SK-N-SH (cell line): ENCODE measurements at regions not wholly inside any gene's neighbourhood (a gene's known extent, or its start where the extent isn't known, plus 50 kb on each side); places are given as distances from the start of the nearest gene placed in this dataset.
A peak's percentile ranks its signal among the peaks of the same experiment; 100 is the strongest.

Experiments
- CTCF ChIA-PET: fragments of 300-600, 350-600 bp; formaldehyde crosslinking; extraction: SDS; loops from one replicate; lab custom pipeline; 2021; lab: Yijun Ruan, JAX
- POLR2A ChIA-PET: fragments of 350-600 bp; sonication (Branson Sonifier 250); formaldehyde crosslinking; extraction: SDS; loops from one replicate; lab custom pipeline; 2020; ENCODE audit warnings: antibody characterized with exemption, inconsistent platforms; lab: Yijun Ruan, JAX
- DNase-seq: peaks from one replicate; pipeline ENCODE4 v3.0.0; 2012
- H2AFZ ChIP-seq: fragments of 200-600 bp; sonication (generic); 2 replicates; pipeline ENCODE4 v1.8.1; 2016; ENCODE audit warnings: antibody characterized with exemption, mild to moderate bottlenecking, low read depth
- H3F3A ChIP-seq: fragments of 200-600 bp; sonication (generic); replicated peaks from 2 replicates; pipeline ENCODE3; 2016; ENCODE audit warnings: antibody characterized with exemption, mild to moderate bottlenecking; ENCODE audit not compliant: insufficient read depth
- H3K27ac ChIP-seq, 2 experiments: fragments of 200-500 bp in 1 of 2; fragments of 200-600 bp in 1 of 2; sonication (Bioruptor generic) in 1 of 2; sonication (generic), shearing (Covaris generic) in 1 of 2; 2 replicates each; pipeline versions ENCODE4 v1.5.1 to v1.6.1; 2014 to 2016; ENCODE audit warnings: low read depth in 2 of 2, inconsistent platforms in 1 of 2, low read length in 1 of 2, mild to moderate bottlenecking in 1 of 2, mixed read lengths in 1 of 2
- H3K27me3 ChIP-seq: fragments of 200-600 bp; sonication (generic), shearing (Covaris generic); 2 replicates; pipeline ENCODE4 v1.6.1; 2016; ENCODE audit warnings: mixed run types; ENCODE audit not compliant: insufficient read depth
- H3K36me3 ChIP-seq, 2 experiments: fragments of 200-500 bp in 1 of 2; fragments of 200-600 bp in 1 of 2; sonication (Bioruptor generic) in 1 of 2; sonication (generic) in 1 of 2; replicated peaks in 1 of 2; 2 replicates each; pipeline versions ENCODE3 to v1.5.1; 2014 to 2016; ENCODE audit warnings: low read length in 1 of 2, mild to moderate bottlenecking in 1 of 2; ENCODE audit not compliant: insufficient read depth in 2 of 2, control insufficient read depth in 1 of 2
- H3K4me1 ChIP-seq, 2 experiments: fragments of 200-500 bp in 1 of 2; fragments of 200-600 bp in 1 of 2; sonication (Bioruptor generic) in 1 of 2; sonication (generic), shearing (Covaris generic) in 1 of 2; 2 replicates each; pipeline versions ENCODE4 v1.5.1 to v1.6.1; 2014 to 2016; ENCODE audit warnings: low read depth in 1 of 2, low read length in 1 of 2, mixed run types in 1 of 2; ENCODE audit not compliant: insufficient read depth in 2 of 2, control insufficient read depth in 1 of 2
- H3K4me2 ChIP-seq: fragments of 200-600 bp; sonication (generic), shearing (Covaris generic); 2 replicates; pipeline ENCODE4 v1.6.1; 2017; ENCODE audit warnings: mixed run types
- H3K4me3 ChIP-seq, 2 experiments: fragments of 200-500 bp in 1 of 2; fragments of 200-600 bp in 1 of 2; sonication (Bioruptor generic) in 1 of 2; sonication (generic), shearing (Covaris generic) in 1 of 2; 2 replicates each; pipeline versions ENCODE4 v1.5.1 to v1.8.1; 2014 to 2016; ENCODE audit warnings: low read depth in 2 of 2, inconsistent platforms in 1 of 2, low read length in 1 of 2, mild to moderate bottlenecking in 1 of 2, mixed read lengths in 1 of 2, moderate library complexity in 1 of 2
- H3K79me2 ChIP-seq: fragments of 200-600 bp; sonication (generic); 2 replicates; pipeline ENCODE4 v1.8.1; 2017; ENCODE audit warnings: mild to moderate bottlenecking; ENCODE audit not compliant: insufficient read depth
- H3K9ac ChIP-seq: fragments of 200-600 bp; sonication (generic); 2 replicates; pipeline ENCODE4 v1.6.1; 2017; ENCODE audit warnings: mixed run types
- H3K9me2 ChIP-seq: fragments of 200-600 bp; sonication (generic); 2 replicates; pipeline ENCODE4 v1.6.1; 2017; ENCODE audit warnings: mixed run types
- H3K9me3 ChIP-seq: fragments of 200-600 bp; sonication (generic); 2 replicates; pipeline ENCODE4 v1.6.1; 2017; ENCODE audit warnings: mixed run types, mild to moderate bottlenecking, moderate library complexity
- H4K20me1 ChIP-seq: fragments of 200-600 bp; sonication (generic); 2 replicates; pipeline ENCODE4 v1.6.1; 2017; ENCODE audit warnings: mild to moderate bottlenecking, mixed run types; ENCODE audit not compliant: insufficient read depth
- CHD2 ChIP-seq: fragments of 150-350 bp; IDR thresholded peaks from 2 replicates; pipeline ENCODE4 v1.6.1; 2018; ENCODE audit warnings: low read length; ENCODE audit not compliant: partially characterized antibody
- CTCF ChIP-seq: fragments of 200-600 bp; sonication (generic); IDR thresholded peaks from 2 replicates; pipeline ENCODE4 v1.6.1; 2017; ENCODE audit warnings: antibody characterized with exemption, mild to moderate bottlenecking, moderate library complexity
- EP300 ChIP-seq, 2 experiments: IDR thresholded peaks; 2 replicates each; pipeline versions ENCODE4 v1.4.0 to v1.6.1; 2012; ENCODE audit warnings: borderline replicate concordance in 1 of 2, low read depth in 1 of 2, low read length in 1 of 2
- EZH2phosphoT487 ChIP-seq: fragments of 200-600 bp; sonication (generic); IDR thresholded peaks from 2 replicates; pipeline ENCODE4 v1.6.1; 2017; ENCODE audit warnings: low read depth, mixed run types, mild to moderate bottlenecking, antibody characterized with exemption, moderate library complexity, borderline replicate concordance
- FOSL2 ChIP-seq: IDR thresholded peaks from 2 replicates; pipeline ENCODE4 v1.4.0; 2012; ENCODE audit warnings: low read depth, mild to moderate bottlenecking, moderate library complexity, borderline replicate concordance
- FOXJ3 ChIP-seq: sonication (generic); formaldehyde crosslinking; IDR thresholded peaks from 2 replicates; pipeline ENCODE4 v1.5.1; 2020; ENCODE audit warnings: mild to moderate bottlenecking, missing genetic modification reagents
- GABPA ChIP-seq: IDR thresholded peaks from 2 replicates; pipeline ENCODE4 v1.4.0; 2012; ENCODE audit warnings: low read depth, mild to moderate bottlenecking
- IRF3 ChIP-seq: fragments of 150-350 bp; IDR thresholded peaks from 2 replicates; pipeline ENCODE4 v1.6.1; 2016; ENCODE audit warnings: mild to moderate bottlenecking, low read depth, low read length
- JUND ChIP-seq: IDR thresholded peaks from 2 replicates; pipeline ENCODE4 v1.4.0; 2012
- MEF2A ChIP-seq: IDR thresholded peaks from 2 replicates; pipeline ENCODE4 v1.4.0; 2012; ENCODE audit warnings: low read depth, borderline replicate concordance
- MXI1 ChIP-seq: IDR thresholded peaks from 2 replicates; pipeline ENCODE4 v1.6.1; 2012; ENCODE audit warnings: mild to moderate bottlenecking, low read depth, low read length, improper control_type of control experiment
- POLR2AphosphoS5 ChIP-seq: IDR thresholded peaks from 2 replicates; pipeline ENCODE4 v1.6.1; 2012; ENCODE audit warnings: low read depth, low read length
- RAD21 ChIP-seq: IDR thresholded peaks from 2 replicates; pipeline ENCODE4 v1.6.1; 2012; ENCODE audit warnings: mild to moderate bottlenecking, low read length
- RXRA ChIP-seq: IDR thresholded peaks from 2 replicates; pipeline ENCODE4 v1.4.0; 2012; ENCODE audit warnings: low read depth, mild to moderate bottlenecking, borderline replicate concordance
- SMC3 ChIP-seq: IDR thresholded peaks from 2 replicates; pipeline ENCODE4 v1.6.1; 2012; ENCODE audit warnings: low read depth, low read length, improper control_type of control experiment
- ZBTB33 ChIP-seq: IDR thresholded peaks from 2 replicates; pipeline ENCODE4 v1.4.0; 2012; ENCODE audit warnings: low read depth, borderline replicate concordance
- WGBS: methylation state at CpG from one replicate; pipeline ENCODE4 v1.1.6; 2017; ENCODE audit warnings: low lambda C conversion rate; 5-methylcytosine and 5-hydroxymethylcytosine counted together
- TF ChIP-seq, protein P1 (sequence below): IDR thresholded peaks from 2 replicates; pipeline ENCODE4 v1.4.0; 2012; ENCODE audit warnings: low read depth
- TF ChIP-seq, protein P2 (sequence below): IDR thresholded peaks from 2 replicates; pipeline ENCODE4; 2012

GRCh38 chr18:8895341-8895740 lies 190.0 kb downstream of the MTCL1 start:
- H3K9me2 ChIP-seq, result no peaks in the 10 kb centered on the region
- WGBS, result 100% methylated on average over 1 of the region's 1 CpG
- no peaks in the 10 kb centered on the region for H3K36me3 ChIP-seq
- H3K9me3 ChIP-seq, result no peaks in the 10 kb centered on the region
- no peak overlapping the region for H3K9ac ChIP-seq
- peaks cover 0 to 3% of the 10 kb centered on the region in 2 experiments; a peak in 1 of 4 replicates for H3K4me1 ChIP-seq
- H3K27ac ChIP-seq, result peak overlapping the region in 1 of 2 experiments; percentile 62; a peak in 1 of 4 replicates
- H3F3A ChIP-seq, result peaks cover 16% of the 10 kb centered on the region
- H4K20me1 ChIP-seq, result no peaks in the 10 kb centered on the region
- H3K4me3 ChIP-seq, result no peak overlapping the region
- no peaks in the 10 kb centered on the region for H3K79me2 ChIP-seq
- H2AFZ ChIP-seq, result no peak overlapping the region
- TF ChIP-seq, protein P1, sequence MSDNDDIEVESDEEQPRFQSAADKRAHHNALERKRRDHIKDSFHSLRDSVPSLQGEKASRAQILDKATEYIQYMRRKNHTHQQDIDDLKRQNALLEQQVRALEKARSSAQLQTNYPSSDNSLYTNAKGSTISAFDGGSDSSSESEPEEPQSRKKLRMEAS, result no peak
- TF ChIP-seq EP300 (IDR thresholded peaks at IDR 0.05; ENCODE audit: borderline replicate concordance in 1 of 2, low read depth in 1 of 2, low read length in 1 of 2), result no peak
- TF ChIP-seq RXRA, result no peak
- no peak for TF ChIP-seq FOSL2
- no peak for TF ChIP-seq MXI1
- no peak for TF ChIP-seq EZH2phosphoT487
- no peak for TF ChIP-seq POLR2AphosphoS5
- no peak for TF ChIP-seq FOXJ3
- TF ChIP-seq MEF2A, result no peak
- TF ChIP-seq GABPA, result no peak
- TF ChIP-seq, protein P2, sequence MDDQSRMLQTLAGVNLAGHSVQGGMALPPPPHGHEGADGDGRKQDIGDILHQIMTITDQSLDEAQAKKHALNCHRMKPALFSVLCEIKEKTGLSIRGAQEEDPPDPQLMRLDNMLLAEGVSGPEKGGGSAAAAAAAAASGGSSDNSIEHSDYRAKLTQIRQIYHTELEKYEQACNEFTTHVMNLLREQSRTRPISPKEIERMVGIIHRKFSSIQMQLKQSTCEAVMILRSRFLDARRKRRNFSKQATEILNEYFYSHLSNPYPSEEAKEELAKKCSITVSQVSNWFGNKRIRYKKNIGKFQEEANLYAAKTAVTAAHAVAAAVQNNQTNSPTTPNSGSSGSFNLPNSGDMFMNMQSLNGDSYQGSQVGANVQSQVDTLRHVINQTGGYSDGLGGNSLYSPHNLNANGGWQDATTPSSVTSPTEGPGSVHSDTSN, result no peak
- TF ChIP-seq JUND, result no peak
- no peak for TF ChIP-seq ZBTB33
- no peak for TF ChIP-seq CHD2
- no peak overlapping the region for H3K4me2 ChIP-seq
- POLR2A ChIA-PET, result no interaction called here
- CTCF ChIA-PET, result interaction anchor here (1.1 kb wide), 1 partner anchor 25 kb away, joined by 3 read pairs; no protein-coding TSS in a partner anchor
- DNase-seq, result no peak
- H3K27me3 ChIP-seq, result no peaks in the 10 kb centered on the region

DNA sequence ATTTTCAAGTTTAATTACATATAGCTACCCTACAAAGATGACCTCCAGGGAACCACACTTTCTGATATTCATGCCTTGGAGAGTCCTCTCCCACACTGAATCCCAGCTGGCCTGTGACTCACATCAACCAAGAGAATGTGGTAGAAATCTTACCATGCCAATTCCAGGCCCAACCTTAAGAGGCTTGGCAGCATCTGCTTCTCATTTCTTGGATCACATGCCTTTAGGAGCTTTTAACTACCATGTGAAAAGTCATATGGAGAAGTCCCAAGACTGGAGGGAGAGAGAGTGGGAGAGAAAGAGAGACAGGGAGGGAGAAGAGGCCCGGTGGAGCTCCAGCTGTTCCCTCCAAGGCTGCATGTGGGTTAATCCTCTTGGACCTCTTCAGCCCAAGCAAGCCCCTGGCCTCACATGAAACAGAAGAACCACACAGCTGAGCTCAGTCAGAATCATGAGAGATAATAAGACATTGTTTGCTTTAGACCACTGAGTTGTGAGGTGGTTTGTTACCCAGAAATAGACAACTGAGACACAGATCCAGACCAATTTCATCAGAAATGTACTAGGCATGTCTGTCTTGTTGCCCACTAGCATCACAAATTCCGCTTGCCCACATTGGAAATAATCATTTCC lies 190.7 kb downstream of the MTCL1 start:
- no peak overlapping the region for H3K4me2 ChIP-seq
- no peaks in the 10 kb centered on the region for H4K20me1 ChIP-seq
- DNase-seq, result no peak
- no peaks in the 10 kb centered on the region for H3K4me1 ChIP-seq
- no peak overlapping the region for H2AFZ ChIP-seq
- ChIA-PET POLR2A (no interaction called here), CTCF (interaction anchor here (1.1 kb wide), 1 partner anchor 24 kb away, joined by 3 read pairs; no protein-coding TSS in a partner anchor)
- H3K9me2 ChIP-seq, result no peaks in the 10 kb centered on the region
- no peak overlapping the region for H3K4me3 ChIP-seq
- H3K9ac ChIP-seq, result no peak overlapping the region
- H3K79me2 ChIP-seq, result no peaks in the 10 kb centered on the region
- peaks cover 12% of the 10 kb centered on the region for H3F3A ChIP-seq
- H3K27ac ChIP-seq, result peak overlapping the region in 1 of 2 experiments; percentile 62; a peak in 2 of 4 replicates
- no peaks in the 10 kb centered on the region for H3K36me3 ChIP-seq
- no peaks in the 10 kb centered on the region for H3K27me3 ChIP-seq
- WGBS, result 50% methylated on average over 2 of the region's 2 CpGs
- no peaks in the 10 kb centered on the region for H3K9me3 ChIP-seq
- no peak for TF ChIP-seq CTCF
- TF ChIP-seq MEF2A, result no peak
- TF ChIP-seq IRF3, result no peak
- no peak for TF ChIP-seq MXI1
- TF ChIP-seq RAD21, result no peak
- TF ChIP-seq SMC3, result no peak
- TF ChIP-seq FOSL2, result peak; percentile 40; the same call in 1 of the 2 replicates
- no peak for TF ChIP-seq CHD2
